HepG2 (cell line): ENCODE measurements at regions not wholly inside any gene's neighbourhood (a gene's known extent, or its start where the extent isn't known, plus 50 kb on each side); places are given as distances from the start of the nearest gene placed in this dataset.

ENCODE experiments used
- RFX5 ChIP-seq: IDR thresholded peaks from 2 replicates; pipeline ENCODE4 v1.6.1; 2011; ENCODE audit warnings: low read depth, low read length, improper control_type of control experiment
- SCMH1 ChIP-seq: sonication (generic); formaldehyde crosslinking; IDR thresholded peaks from 2 replicates; pipeline ENCODE4 v1.9.0; 2021; ENCODE audit warnings: missing genetic modification reagents, mild to moderate bottlenecking, borderline replicate concordance
- SP140L ChIP-seq: sonication (generic); formaldehyde crosslinking; IDR thresholded peaks from 2 replicates; pipeline ENCODE4 v1.4.0; 2020; ENCODE audit warnings: missing genetic modification reagents, borderline replicate concordance
- XRCC5 ChIP-seq: fragments of 200-400 bp; formaldehyde crosslinking; optimal IDR thresholded peaks from 2 replicates; pipeline ENCODE3; 2017; ENCODE audit warnings: mild to moderate bottlenecking, low read length
- ZNF224 ChIP-seq: sonication (generic); formaldehyde crosslinking; IDR thresholded peaks from 2 replicates; pipeline ENCODE4 v1.5.0; 2020; ENCODE audit warnings: mild to moderate bottlenecking, missing genetic modification reagents
- ZNF543 ChIP-seq: sonication (generic); formaldehyde crosslinking; IDR thresholded peaks from 2 replicates; pipeline ENCODE4 v1.4.0; 2020; ENCODE audit warnings: mild to moderate bottlenecking, missing genetic modification reagents
- ZNF737 ChIP-seq: sonication (generic); formaldehyde crosslinking; IDR thresholded peaks from 2 replicates; pipeline ENCODE4 v1.5.0; 2020; ENCODE audit warnings: missing genetic modification reagents, mild to moderate bottlenecking, borderline replicate concordance
- ZNF768 ChIP-seq: sonication (generic); formaldehyde crosslinking; IDR thresholded peaks from 2 replicates; pipeline ENCODE4 v1.4.0; 2020; ENCODE audit warnings: missing genetic modification reagents
- TF ChIP-seq, protein P1 (sequence below): sonication (generic); IDR thresholded peaks from 2 replicates; pipeline ENCODE4 v1.6.1; 2016; ENCODE audit warnings: low read depth, borderline replicate concordance
- TF ChIP-seq, protein P2 (sequence below): fragments of 450-650 bp; IDR thresholded peaks from 2 replicates; pipeline ENCODE4 v1.6.1; 2016
- TF ChIP-seq, protein P3 (sequence below): sonication (generic); formaldehyde crosslinking; IDR thresholded peaks from 2 replicates; pipeline ENCODE4 v1.4.0; 2020; ENCODE audit warnings: low read depth, mild to moderate bottlenecking, missing genetic modification reagents
- TF ChIP-seq, protein P4 (sequence below): sonication (generic); formaldehyde crosslinking; conservative IDR thresholded peaks from 2 replicates; pipeline ENCODE4 v1.5.0; 2020; ENCODE audit warnings: missing genetic modification reagents

DNA sequence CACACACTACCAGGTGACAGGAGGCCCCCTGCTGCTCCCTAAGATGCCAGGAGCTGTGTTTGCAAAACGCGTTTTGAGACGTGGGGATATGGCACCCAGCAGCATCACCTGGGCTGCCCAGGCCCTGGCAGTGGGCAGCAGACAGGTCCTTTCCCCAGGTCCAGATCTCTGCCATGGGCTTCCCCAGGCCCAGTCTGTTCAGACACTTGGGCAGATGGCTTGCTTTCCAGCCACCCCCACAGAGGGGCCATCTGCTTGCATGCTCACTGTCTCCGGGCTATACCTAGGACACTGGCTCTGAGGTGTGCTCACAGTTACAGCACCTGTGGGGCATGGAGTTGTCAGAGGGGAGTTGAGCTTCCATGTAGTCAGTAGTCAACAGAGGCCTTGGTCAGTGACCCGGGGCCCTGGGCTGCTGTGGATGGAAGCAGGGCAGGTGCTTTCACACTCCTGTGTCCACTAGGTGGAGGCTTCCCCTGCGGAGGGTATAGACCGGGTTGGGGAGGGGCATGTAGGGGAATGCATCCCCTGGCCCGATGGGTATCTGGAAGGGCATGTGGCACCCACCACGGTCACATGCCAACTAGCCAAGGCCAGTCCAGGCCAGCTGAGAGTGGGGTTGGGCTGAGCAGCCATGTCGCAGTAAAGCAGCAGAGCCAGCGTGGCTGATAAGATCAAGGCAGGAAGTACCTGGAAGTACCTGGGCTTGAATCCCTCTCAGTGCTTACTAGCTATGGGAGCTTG lies 185.4 kb upstream of the SLC24A3 start (continued):
- TF ChIP-seq XRCC5 (peak; percentile 21), RFX5 (no peak), ZNF737 (CRISPR knock-in tag) (no peak), SCMH1 (no peak), ZNF224 (CRISPR knock-in tag) (no peak), SP140L (CRISPR knock-in tag) (no peak), ZNF768 (CRISPR knock-in tag) (no peak), ZNF543 (CRISPR knock-in tag) (0 out of 2 replicates have a peak, but pooled peaks have one; percentile 30)
- TF ChIP-seq, protein P1, sequence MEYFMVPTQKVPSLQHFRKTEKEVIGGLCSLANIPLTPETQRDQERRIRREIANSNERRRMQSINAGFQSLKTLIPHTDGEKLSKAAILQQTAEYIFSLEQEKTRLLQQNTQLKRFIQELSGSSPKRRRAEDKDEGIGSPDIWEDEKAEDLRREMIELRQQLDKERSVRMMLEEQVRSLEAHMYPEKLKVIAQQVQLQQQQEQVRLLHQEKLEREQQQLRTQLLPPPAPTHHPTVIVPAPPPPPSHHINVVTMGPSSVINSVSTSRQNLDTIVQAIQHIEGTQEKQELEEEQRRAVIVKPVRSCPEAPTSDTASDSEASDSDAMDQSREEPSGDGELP, result no peak
- TF ChIP-seq, protein P2, sequence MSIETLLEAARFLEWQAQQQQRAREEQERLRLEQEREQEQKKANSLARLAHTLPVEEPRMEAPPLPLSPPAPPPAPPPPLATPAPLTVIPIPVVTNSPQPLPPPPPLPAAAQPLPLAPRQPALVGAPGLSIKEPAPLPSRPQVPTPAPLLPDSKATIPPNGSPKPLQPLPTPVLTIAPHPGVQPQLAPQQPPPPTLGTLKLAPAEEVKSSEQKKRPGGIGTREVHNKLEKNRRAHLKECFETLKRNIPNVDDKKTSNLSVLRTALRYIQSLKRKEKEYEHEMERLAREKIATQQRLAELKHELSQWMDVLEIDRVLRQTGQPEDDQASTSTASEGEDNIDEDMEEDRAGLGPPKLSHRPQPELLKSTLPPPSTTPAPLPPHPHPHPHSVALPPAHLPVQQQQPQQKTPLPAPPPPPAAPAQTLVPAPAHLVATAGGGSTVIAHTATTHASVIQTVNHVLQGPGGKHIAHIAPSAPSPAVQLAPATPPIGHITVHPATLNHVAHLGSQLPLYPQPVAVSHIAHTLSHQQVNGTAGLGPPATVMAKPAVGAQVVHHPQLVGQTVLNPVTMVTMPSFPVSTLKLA, result peak; percentile 40; the same call in 1 of the 2 replicates
- TF ChIP-seq, protein P3, sequence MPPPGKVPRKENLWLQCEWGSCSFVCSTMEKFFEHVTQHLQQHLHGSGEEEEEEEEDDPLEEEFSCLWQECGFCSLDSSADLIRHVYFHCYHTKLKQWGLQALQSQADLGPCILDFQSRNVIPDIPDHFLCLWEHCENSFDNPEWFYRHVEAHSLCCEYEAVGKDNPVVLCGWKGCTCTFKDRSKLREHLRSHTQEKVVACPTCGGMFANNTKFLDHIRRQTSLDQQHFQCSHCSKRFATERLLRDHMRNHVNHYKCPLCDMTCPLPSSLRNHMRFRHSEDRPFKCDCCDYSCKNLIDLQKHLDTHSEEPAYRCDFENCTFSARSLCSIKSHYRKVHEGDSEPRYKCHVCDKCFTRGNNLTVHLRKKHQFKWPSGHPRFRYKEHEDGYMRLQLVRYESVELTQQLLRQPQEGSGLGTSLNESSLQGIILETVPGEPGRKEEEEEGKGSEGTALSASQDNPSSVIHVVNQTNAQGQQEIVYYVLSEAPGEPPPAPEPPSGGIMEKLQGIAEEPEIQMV (CRISPR knock-in tag), result 0 out of 2 replicates have a peak, but pooled peaks have one; percentile 29
- TF ChIP-seq, protein P4, sequence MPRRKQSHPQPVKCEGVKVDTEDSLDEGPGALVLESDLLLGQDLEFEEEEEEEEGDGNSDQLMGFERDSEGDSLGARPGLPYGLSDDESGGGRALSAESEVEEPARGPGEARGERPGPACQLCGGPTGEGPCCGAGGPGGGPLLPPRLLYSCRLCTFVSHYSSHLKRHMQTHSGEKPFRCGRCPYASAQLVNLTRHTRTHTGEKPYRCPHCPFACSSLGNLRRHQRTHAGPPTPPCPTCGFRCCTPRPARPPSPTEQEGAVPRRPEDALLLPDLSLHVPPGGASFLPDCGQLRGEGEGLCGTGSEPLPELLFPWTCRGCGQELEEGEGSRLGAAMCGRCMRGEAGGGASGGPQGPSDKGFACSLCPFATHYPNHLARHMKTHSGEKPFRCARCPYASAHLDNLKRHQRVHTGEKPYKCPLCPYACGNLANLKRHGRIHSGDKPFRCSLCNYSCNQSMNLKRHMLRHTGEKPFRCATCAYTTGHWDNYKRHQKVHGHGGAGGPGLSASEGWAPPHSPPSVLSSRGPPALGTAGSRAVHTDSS (CRISPR knock-in tag), result no peak
- TF ChIP-seq, all 625 proteins: peak for 6
